ENCODE measurements at regions not wholly inside any gene's neighbourhood (a gene's known extent, or its start where the extent isn't known, plus 50 kb on each side); places are given as distances from the start of the nearest gene placed in this dataset.

DNA sequence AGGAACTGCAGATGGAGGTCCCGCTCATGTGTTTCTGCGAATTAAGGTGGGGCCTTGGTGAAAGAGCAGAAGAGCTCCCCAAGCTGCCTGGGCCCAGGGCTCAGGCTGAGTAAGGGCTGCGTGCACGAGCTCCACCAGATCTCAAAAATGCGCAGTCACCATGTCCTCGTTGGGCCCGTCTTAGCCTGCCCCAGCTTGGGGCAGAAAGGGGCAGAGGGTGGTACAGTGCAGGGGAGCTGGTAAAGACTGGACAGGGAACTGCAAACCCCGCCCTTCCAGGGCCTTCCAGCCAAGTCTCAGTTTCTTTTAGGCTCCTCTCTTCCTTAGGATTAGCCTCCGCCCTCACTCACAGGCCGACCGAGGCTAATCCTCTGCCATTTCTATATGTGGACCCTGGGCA is 101.6 kb downstream of the FOXF2 start:
- Histone ChIP-seq H3K27me3 (no peaks in the 10 kb centered on the region), H3K4me1 (no peaks in the 10 kb centered on the region), H3K27ac (no peak overlapping the region), H3K9me3 (no peaks in the 10 kb centered on the region), H3K4me3 (no peak overlapping the region), H3K36me3 (no peaks in the 10 kb centered on the region)
- TF ChIP-seq POLR2AphosphoS5 (IDR thresholded peaks at IDR 0.05; ENCODE audit: insufficient read depth in 1 of 2, low read depth in 1 of 2) (no peak), POLR2A (IDR thresholded peaks at IDR 0.05) (no peak)
- TF ChIP-seq, protein P1, sequence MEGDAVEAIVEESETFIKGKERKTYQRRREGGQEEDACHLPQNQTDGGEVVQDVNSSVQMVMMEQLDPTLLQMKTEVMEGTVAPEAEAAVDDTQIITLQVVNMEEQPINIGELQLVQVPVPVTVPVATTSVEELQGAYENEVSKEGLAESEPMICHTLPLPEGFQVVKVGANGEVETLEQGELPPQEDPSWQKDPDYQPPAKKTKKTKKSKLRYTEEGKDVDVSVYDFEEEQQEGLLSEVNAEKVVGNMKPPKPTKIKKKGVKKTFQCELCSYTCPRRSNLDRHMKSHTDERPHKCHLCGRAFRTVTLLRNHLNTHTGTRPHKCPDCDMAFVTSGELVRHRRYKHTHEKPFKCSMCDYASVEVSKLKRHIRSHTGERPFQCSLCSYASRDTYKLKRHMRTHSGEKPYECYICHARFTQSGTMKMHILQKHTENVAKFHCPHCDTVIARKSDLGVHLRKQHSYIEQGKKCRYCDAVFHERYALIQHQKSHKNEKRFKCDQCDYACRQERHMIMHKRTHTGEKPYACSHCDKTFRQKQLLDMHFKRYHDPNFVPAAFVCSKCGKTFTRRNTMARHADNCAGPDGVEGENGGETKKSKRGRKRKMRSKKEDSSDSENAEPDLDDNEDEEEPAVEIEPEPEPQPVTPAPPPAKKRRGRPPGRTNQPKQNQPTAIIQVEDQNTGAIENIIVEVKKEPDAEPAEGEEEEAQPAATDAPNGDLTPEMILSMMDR (IDR thresholded peaks at IDR 0.05): no peak
- intact Hi-C loops (cut with DNase I): no loop called here
- no peak for DNase-seq (ENCODE audit: extremely low spot score in 2 of 2)

DNA sequence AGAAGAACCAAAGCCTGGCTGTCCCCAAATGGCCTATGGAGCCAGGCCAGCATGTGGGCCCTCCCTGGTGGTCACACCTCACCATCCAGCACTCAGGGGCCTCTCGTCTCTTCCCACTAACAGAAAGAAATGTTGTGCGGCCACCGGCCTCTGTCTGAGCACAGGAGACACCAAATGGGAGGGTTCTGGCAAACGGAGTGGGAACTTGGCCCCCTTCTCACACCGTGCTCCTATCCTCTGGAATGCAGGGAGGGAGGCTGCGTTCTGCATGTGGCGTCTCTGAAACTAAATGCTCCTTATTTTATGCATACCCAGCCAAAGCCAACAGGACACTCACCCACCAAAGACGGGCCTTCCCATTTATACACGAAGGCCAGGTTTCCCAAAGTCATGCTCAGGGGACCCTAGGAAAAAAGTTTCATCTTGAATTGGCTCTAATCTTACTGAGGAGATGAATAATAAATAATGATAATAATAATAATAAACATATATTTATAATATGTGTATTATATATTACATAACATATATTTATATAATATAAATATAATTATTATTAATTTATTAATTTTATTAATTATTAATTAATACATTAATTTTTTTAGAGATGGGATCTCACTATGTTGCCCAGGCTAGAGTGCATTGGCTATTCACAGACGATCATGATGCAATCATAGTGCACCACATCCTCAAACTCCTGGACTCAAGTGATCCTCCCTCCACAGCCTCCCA is 102.4 kb downstream of the FOXF2 start:
- DNase-seq (ENCODE audit: extremely low spot score in 2 of 2): no peak
- no peak overlapping the region for H3K4me3 ChIP-seq
- H3K27ac ChIP-seq: no peak overlapping the region
- no peak for TF ChIP-seq POLR2AphosphoS5 (IDR thresholded peaks at IDR 0.05; ENCODE audit: insufficient read depth in 1 of 2, low read depth in 1 of 2)
- TF ChIP-seq, protein P1 (IDR thresholded peaks at IDR 0.05): no peak
- no peak for TF ChIP-seq POLR2A (IDR thresholded peaks at IDR 0.05)
- no peaks in the 10 kb centered on the region for H3K4me1 ChIP-seq
- no peaks in the 10 kb centered on the region for H3K36me3 ChIP-seq
- H3K9me3 ChIP-seq: no peaks in the 10 kb centered on the region
- intact Hi-C loops (cut with DNase I): no loop called here
- no peaks in the 10 kb centered on the region for H3K27me3 ChIP-seq

DNA sequence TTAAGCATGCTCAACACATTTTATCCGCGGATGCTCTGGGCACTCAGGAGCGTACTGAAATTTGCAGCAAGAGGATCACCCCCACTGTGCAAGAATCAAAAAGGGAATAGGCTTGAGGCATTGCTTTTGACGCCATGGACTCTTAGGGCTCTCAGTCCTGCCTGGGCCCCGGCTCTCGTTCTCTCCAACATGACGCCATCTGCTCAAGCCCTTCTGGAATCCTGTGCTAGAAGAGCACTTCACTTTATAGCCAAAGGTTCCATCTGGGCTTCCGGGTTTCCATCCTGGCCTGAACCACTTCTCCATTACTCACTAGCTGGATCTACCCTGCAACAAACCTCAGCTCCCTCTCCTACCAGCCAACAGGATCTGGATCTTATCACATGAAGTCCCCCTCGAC is 105.3 kb downstream of the FOXF2 start:
- TF ChIP-seq POLR2A (IDR thresholded peaks at IDR 0.05) (no peak), POLR2AphosphoS5 (IDR thresholded peaks at IDR 0.05; ENCODE audit: insufficient read depth in 1 of 2, low read depth in 1 of 2) (no peak)
- TF ChIP-seq, protein P1 (IDR thresholded peaks at IDR 0.05): no peak
- Histone ChIP-seq H3K36me3 (no peaks in the 10 kb centered on the region), H3K27me3 (no peaks in the 10 kb centered on the region), H3K9me3 (no peaks in the 10 kb centered on the region), H3K4me3 (no peak overlapping the region), H3K27ac (no peak overlapping the region), H3K4me1 (no peaks in the 10 kb centered on the region)
- intact Hi-C loops (cut with DNase I): no loop called here
- no peak for DNase-seq (ENCODE audit: extremely low spot score in 2 of 2)

DNA sequence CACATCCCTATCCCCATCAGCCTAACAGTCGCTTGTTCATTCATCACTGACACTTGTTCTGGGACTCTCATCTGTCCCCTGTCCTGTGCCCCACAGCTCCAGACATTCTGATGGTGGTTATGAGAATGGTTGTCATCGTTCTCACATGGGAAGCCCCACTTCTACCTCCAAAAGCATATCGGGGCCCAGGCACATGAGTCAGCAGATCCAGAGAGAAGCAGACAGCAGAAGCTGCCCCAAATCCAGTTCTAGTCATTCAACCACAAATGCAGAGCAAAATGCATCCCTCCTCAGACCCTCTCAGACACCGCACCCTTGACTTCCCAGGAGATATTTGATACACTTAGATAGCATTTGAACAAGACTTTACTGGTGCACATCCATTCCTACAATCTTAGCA is 106.0 kb downstream of the FOXF2 start:
- intact Hi-C loops (cut with DNase I): no loop called here
- Histone ChIP-seq H3K9me3 (no peaks in the 10 kb centered on the region), H3K27ac (no peak overlapping the region), H3K36me3 (no peaks in the 10 kb centered on the region), H3K27me3 (no peaks in the 10 kb centered on the region), H3K4me1 (no peaks in the 10 kb centered on the region), H3K4me3 (no peak overlapping the region)
- TF ChIP-seq, protein P1 (IDR thresholded peaks at IDR 0.05): no peak
- no peak for TF ChIP-seq POLR2A (IDR thresholded peaks at IDR 0.05)
- no peak for TF ChIP-seq POLR2AphosphoS5 (IDR thresholded peaks at IDR 0.05; ENCODE audit: insufficient read depth in 1 of 2, low read depth in 1 of 2)
- no peak for DNase-seq (ENCODE audit: extremely low spot score in 2 of 2)

DNA sequence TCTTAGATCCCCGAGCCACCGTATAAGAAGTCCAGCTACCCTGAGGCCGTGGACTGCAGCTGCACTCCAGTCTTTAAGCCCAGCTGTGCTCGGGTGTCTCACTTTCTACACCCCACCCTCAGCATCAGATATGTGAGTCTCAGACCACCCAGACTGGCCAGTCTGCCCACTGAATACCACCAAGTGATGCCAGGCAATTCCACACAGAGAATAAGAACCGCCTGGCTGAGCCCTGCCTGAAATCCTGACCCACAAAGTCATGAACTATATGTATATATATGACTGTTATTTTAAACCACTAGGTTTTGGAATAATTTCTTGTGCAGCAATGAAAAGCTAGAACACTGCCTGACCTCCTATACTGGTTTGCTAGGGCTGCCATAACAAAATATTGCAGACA is 106.7 kb downstream of the FOXF2 start:
- intact Hi-C loops (cut with DNase I): no loop called here
- Histone ChIP-seq H3K4me1 (no peaks in the 10 kb centered on the region), H3K4me3 (no peak overlapping the region), H3K9me3 (no peaks in the 10 kb centered on the region), H3K27me3 (no peaks in the 10 kb centered on the region), H3K27ac (no peak overlapping the region), H3K36me3 (no peaks in the 10 kb centered on the region)
- no peak for DNase-seq (ENCODE audit: extremely low spot score in 2 of 2)
- TF ChIP-seq POLR2A (IDR thresholded peaks at IDR 0.05): no peak
